ENCODE measurements at regions not wholly inside any gene's neighbourhood (a gene's known extent, or its start where the extent isn't known, plus 50 kb on each side); places are given as distances from the start of the nearest gene placed in this dataset.

GRCh38 chr18:71405169-71405809, 1116.4 kb downstream of the SOCS6 start:
- no peak overlapping the region for H3K4me2 ChIP-seq (ENCODE audit: low read length)
- DNase-seq (ENCODE audit: low read depth, low spot score) (no peak), ATAC-seq (no peak)
- no TSS peak for BruUV-seq (replicated peaks)
- peaks cover 3 to 17% of the 10 kb centered on the region in 2 experiments; a peak in 2 of 4 replicates for H3K9me3 ChIP-seq (ENCODE audit: control insufficient read depth in 1 of 2, insufficient read depth in 1 of 2, low read depth in 1 of 2, low read length in 2 of 2)
- no peaks in the 10 kb centered on the region for H3K4me1 ChIP-seq (ENCODE audit: control insufficient read depth in 1 of 2, insufficient read depth in 2 of 2, low read length in 2 of 2)
- H4K20me1 ChIP-seq (ENCODE audit: insufficient read depth), result no peaks in the 10 kb centered on the region
- H2AFZ ChIP-seq (ENCODE audit: low read depth, low read length, poor library complexity, severe bottlenecking), result no peak overlapping the region
- ChIA-PET CTCF (no interaction called here), POLR2A (no interaction called here), RAD21 (ENCODE audit: low non-redundant PET in 1 of 2, low total read pairs in 2 of 2, uncharacterized antibody in 2 of 2, unreplicated experiment in 2 of 2) (no interaction called here)
- no peaks in the 10 kb centered on the region for H3K9me2 ChIP-seq (ENCODE audit: insufficient read depth)
- TF ChIP-seq MAX (IDR thresholded peaks at IDR 0.05) (no peak), ELF1 (IDR thresholded peaks at IDR 0.05; ENCODE audit: borderline replicate concordance, low read depth) (no peak), EGR1 (IDR thresholded peaks at IDR 0.05; ENCODE audit: low read depth) (no peak), ZFX (IDR thresholded peaks at IDR 0.05) (no peak), EZH2phosphoT487 (IDR thresholded peaks at IDR 0.05; ENCODE audit: borderline replicate concordance) (no peak), ATF3 (IDR thresholded peaks at IDR 0.05) (no peak), EZH2 (IDR thresholded peaks at IDR 0.05) (no peak), SIN3A (IDR thresholded peaks at IDR 0.05; ENCODE audit: low read depth) (no peak), POLR2AphosphoS5 (IDR thresholded peaks at IDR 0.05; ENCODE audit: low read depth, low read length) (no peak), ZBTB33 (IDR thresholded peaks at IDR 0.05; ENCODE audit: extremely low read depth, insufficient replicate concordance, low read length) (no peak), SP1 (IDR thresholded peaks at IDR 0.05; ENCODE audit: low read depth) (no peak), ZNF274 (IDR thresholded peaks at IDR 0.05; ENCODE audit: low read depth, low read length) (no peak), FOSL1 (IDR thresholded peaks at IDR 0.05; ENCODE audit: low read depth) (no peak), SRF (IDR thresholded peaks at IDR 0.05; ENCODE audit: low read depth) (no peak), JUND (IDR thresholded peaks at IDR 0.05) (no peak), REST (IDR thresholded peaks at IDR 0.05; ENCODE audit: low read depth) (no peak), CEBPB (IDR thresholded peaks at IDR 0.05; ENCODE audit: low read depth) (no peak), CBX3 (IDR thresholded peaks at IDR 0.05; ENCODE audit: low read depth) (no peak), TCF7L2 (IDR thresholded peaks at IDR 0.05; ENCODE audit: borderline replicate concordance, extremely low read depth, insufficient read depth, insufficient read length) (no peak)
- H3K36me3 ChIP-seq (ENCODE audit: control insufficient read depth in 1 of 2, insufficient read depth in 2 of 2, low read length in 2 of 2), result no peaks in the 10 kb centered on the region
- H3K27ac ChIP-seq (ENCODE audit: low read depth, low read length), result no peak overlapping the region
- no peak overlapping the region for H3K4me3 ChIP-seq (replicated peaks in 1 of 2; ENCODE audit: low read depth in 1 of 2, low read length in 2 of 2)
- no peaks in the 10 kb centered on the region for H3K27me3 ChIP-seq (ENCODE audit: insufficient read depth, low read length)
- H3K9ac ChIP-seq (ENCODE audit: low read length), result no peak overlapping the region
- no peaks in the 10 kb centered on the region for H3K79me2 ChIP-seq (ENCODE audit: insufficient read depth, low read length)
- intact Hi-C loops (cut with micrococcal nuclease), result no loop called here

Data from HCT116 (cell line).